K562 (cell line): ENCODE measurements at regions not wholly inside any gene's neighbourhood (a gene's known extent, or its start where the extent isn't known, plus 50 kb on each side); places are given as distances from the start of the nearest gene placed in this dataset.
A peak's percentile ranks its signal among the peaks of the same experiment; 100 is the strongest.

Experiments
- EP400 ChIP-seq: fragments of 450-650 bp; IDR thresholded peaks from 2 replicates; pipeline ENCODE4 v1.6.1; 2017; ENCODE audit warnings: antibody characterized with exemption, mild to moderate bottlenecking, moderate library complexity
- FOXK1 ChIP-seq: sonication (generic); formaldehyde crosslinking; IDR thresholded peaks from 2 replicates; pipeline ENCODE4 v1.8.0; 2022; ENCODE audit warnings: missing genetic modification reagents, mild to moderate bottlenecking, borderline replicate concordance
- FOXK2 ChIP-seq, 2 experiments: fragments of 450-650 bp; IDR thresholded peaks in 1 of 2; conservative IDR thresholded peaks in 1 of 2; 2 replicates each; pipeline ENCODE4 v1.6.1; 2016; ENCODE audit warnings: low read depth in 2 of 2, mild to moderate bottlenecking in 1 of 2
- FOXM1 ChIP-seq, 2 experiments: fragments of 450-650 bp in 1 of 2; sonication (generic) in 1 of 2; formaldehyde crosslinking in 1 of 2; IDR thresholded peaks; 2 replicates each; pipeline versions ENCODE4 v1.6.1 to v1.9.0; 2017 to 2022; ENCODE audit warnings: low read depth in 2 of 2, mild to moderate bottlenecking in 2 of 2, missing genetic modification reagents in 1 of 2, moderate library complexity in 1 of 2
- HIVEP1 ChIP-seq: fragments of 250-450 bp; sonication (Bioruptor Pico); IDR thresholded peaks from 2 replicates; pipeline ENCODE4 v1.4.0; 2020; ENCODE audit warnings: mild to moderate bottlenecking
- ILK ChIP-seq: fragments of 450-650 bp; IDR thresholded peaks from 2 replicates; pipeline ENCODE4 v1.6.1; 2016; ENCODE audit warnings: missing genetic modification characterization, low read depth, mild to moderate bottlenecking, missing compliant biosample characterization, moderate library complexity, borderline replicate concordance
- MYBL2 ChIP-seq, 2 experiments: fragments of 450-650 bp in 1 of 2; sonication (generic) in 1 of 2; formaldehyde crosslinking in 1 of 2; IDR thresholded peaks; 2 replicates each; pipeline versions ENCODE4 v1.6.1 to v1.8.1; 2017 to 2022; ENCODE audit warnings: borderline replicate concordance in 1 of 2, inconsistent platforms in 1 of 2, low read depth in 1 of 2, mild to moderate bottlenecking in 1 of 2, missing genetic modification reagents in 1 of 2, moderate library complexity in 1 of 2
- NFE2L1 ChIP-seq: fragments of 450-650 bp; IDR thresholded peaks from 2 replicates; pipeline ENCODE4 v1.6.1; 2016; ENCODE audit warnings: missing genetic modification characterization, low read depth, mild to moderate bottlenecking, missing compliant biosample characterization, moderate library complexity, borderline replicate concordance
- PML ChIP-seq: IDR thresholded peaks from 2 replicates; pipeline ENCODE4 v1.6.1; 2012; ENCODE audit warnings: low read length, inconsistent platforms
- POLR2B ChIP-seq: fragments of 450-650 bp; IDR thresholded peaks from 2 replicates; pipeline ENCODE4 v1.6.1; 2018; ENCODE audit warnings: low read depth; ENCODE audit not compliant: partially characterized antibody
- RB1 ChIP-seq: fragments of 450-650 bp; IDR thresholded peaks from 2 replicates; pipeline ENCODE4 v1.6.1; 2017; ENCODE audit warnings: low read depth, mild to moderate bottlenecking
- RBM25 ChIP-seq: fragments of 200-400 bp; formaldehyde crosslinking; IDR thresholded peaks from 2 replicates; pipeline ENCODE4 v1.6.1; 2018; ENCODE audit warnings: low read length, low read depth, moderate library complexity; ENCODE audit not compliant: severe bottlenecking
- STAT5B ChIP-seq: fragments of 250-450 bp; sonication (Bioruptor Pico); IDR thresholded peaks from 2 replicates; pipeline ENCODE4 v1.8.0; 2021; ENCODE audit warnings: mild to moderate bottlenecking, inconsistent platforms
- ZFP36 ChIP-seq: fragments of 150-350 bp; IDR thresholded peaks from 2 replicates; pipeline ENCODE4 v1.6.1; 2018; ENCODE audit warnings: low read length, low read depth; ENCODE audit not compliant: partially characterized antibody
- ZNF217 ChIP-seq: sonication (generic); formaldehyde crosslinking; IDR thresholded peaks from 2 replicates; pipeline ENCODE4 v1.8.0; 2022; ENCODE audit warnings: mild to moderate bottlenecking, missing genetic modification reagents
- ZNF263 ChIP-seq: sonication (generic); formaldehyde crosslinking; IDR thresholded peaks from 2 replicates; pipeline ENCODE4 v1.8.0; 2022; ENCODE audit warnings: mild to moderate bottlenecking, missing genetic modification reagents, borderline replicate concordance
- ZNF354B ChIP-seq: fragments of 250-450 bp; sonication (Bioruptor Pico); IDR thresholded peaks from 2 replicates; pipeline ENCODE4 v1.4.0; 2020
- ZNF41 ChIP-seq: fragments of 250-450 bp; sonication (Bioruptor Pico); conservative IDR thresholded peaks from 2 replicates; pipeline ENCODE4 v1.4.0; 2020; ENCODE audit warnings: mild to moderate bottlenecking
- ZSCAN29 ChIP-seq: fragments of 450-650 bp; IDR thresholded peaks from 2 replicates; pipeline ENCODE4 v1.6.1; 2017
- TF ChIP-seq, protein P1 (sequence below): sonication (generic); formaldehyde crosslinking; IDR thresholded peaks from 2 replicates; pipeline ENCODE4 v1.9.0; 2022; ENCODE audit warnings: mild to moderate bottlenecking, missing genetic modification reagents

DNA sequence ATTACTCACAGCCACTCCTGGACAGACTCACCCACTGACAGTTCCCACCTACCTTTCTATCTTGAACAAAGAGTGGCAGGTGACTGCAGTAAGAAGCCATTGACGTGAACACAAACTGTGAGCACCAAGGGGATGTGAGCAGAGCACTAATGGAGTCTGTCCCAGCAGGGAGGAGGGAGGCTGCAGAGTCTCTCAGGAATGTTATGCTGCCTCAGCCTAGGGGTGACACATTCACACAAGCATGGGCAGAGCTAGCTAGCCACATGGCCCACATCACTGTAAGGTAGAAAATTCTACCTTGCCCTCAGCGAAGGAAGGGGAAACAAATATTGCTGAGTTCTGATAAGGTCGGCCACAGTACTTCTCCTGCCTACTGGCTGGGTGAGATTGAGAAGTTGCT is 56.8 kb upstream of the PTGFRN start (continued):
- TF ChIP-seq FOXK1 (CRISPR knock-in tag) (0 out of 2 replicates have a peak, but pooled peaks have one; percentile 23), STAT5B (CRISPR knock-in tag) (no peak), RBM25 (no peak), ZNF263 (peak; percentile 83), ZNF217 (CRISPR knock-in tag) (no peak), FOXM1 (IDR thresholded peaks at IDR 0.05; ENCODE audit: low read depth) (no peak), FOXM1 (CRISPR knock-in tag; IDR thresholded peaks at IDR 0.05; ENCODE audit: low read depth) (no peak), EP400 (no peak), POLR2B (no peak), NFE2L1 (tag) (no peak), HIVEP1 (no peak), ZFP36 (no peak), ZNF354B (CRISPR knock-in tag) (no peak), FOXK2 (conservative IDR thresholded peaks at IDR 0.05 in 1 of 2, IDR thresholded peaks at IDR 0.05 in 1 of 2; ENCODE audit: low read depth in 2 of 2) (no peak), ZSCAN29 (no peak), RB1 (no peak), ILK (no peak), MYBL2 (IDR thresholded peaks at IDR 0.05; ENCODE audit: low read depth) (no peak), MYBL2 (CRISPR knock-in tag; IDR thresholded peaks at IDR 0.05; ENCODE audit: borderline replicate concordance) (no peak), PML (no peak), ZNF41 (CRISPR knock-in tag) (no peak)
- TF ChIP-seq, protein P1, sequence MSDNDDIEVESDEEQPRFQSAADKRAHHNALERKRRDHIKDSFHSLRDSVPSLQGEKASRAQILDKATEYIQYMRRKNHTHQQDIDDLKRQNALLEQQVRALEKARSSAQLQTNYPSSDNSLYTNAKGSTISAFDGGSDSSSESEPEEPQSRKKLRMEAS (CRISPR knock-in tag): 0 out of 2 replicates have a peak, but pooled peaks have one; percentile 17
- TF ChIP-seq, all 486 proteins: peak for 6
